HT-29 (cell line): ENCODE measurements at regions not wholly inside any gene's neighbourhood (a gene's known extent, or its start where the extent isn't known, plus 50 kb on each side); places are given as distances from the start of the nearest gene placed in this dataset.

Experiments
- DNase-seq: peaks from one replicate; pipeline ENCODE4 v3.0.0-alpha.2; 2015; ENCODE audit warnings: low spot score

DNA sequence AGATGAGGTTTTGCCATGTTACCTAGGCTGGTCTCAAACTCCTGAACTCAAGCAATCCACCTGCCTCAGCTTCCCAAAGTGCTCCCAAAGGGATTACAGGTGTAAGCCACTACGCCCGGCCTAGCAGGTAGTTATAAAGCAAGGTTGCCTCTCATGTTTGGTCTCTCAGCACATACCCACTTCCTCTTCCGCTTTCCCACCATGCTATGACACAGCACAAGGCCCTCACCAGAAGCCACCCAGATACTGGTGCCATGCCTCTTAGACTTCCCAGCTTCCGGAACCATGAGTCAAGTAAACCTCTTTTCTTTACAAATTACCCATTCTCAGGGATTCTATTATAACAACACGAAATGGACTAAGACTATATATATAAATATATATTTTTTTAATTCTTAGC, 143.6 kb downstream of the COPRS start:
- no peak for DNase-seq

DNA sequence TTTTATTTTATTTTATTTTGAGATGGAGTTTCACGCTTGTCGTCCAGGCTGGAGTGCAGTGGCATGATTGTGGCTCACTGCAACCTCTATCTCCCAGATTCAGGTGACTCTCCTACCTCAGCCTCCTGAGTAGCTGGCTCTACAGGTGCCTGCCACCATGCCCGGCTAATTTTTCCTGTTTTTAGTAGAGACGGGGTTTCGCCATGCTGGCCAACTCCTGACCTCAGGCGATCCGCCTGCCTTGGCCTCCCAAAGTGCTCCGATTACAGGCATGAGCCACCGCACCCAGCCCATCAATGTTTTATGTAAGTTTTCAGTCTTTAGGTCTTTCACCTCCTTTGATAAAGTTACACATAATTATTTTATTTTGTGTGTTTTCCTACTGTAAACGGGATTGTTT, 154.6 kb downstream of the COPRS start:
- no peak for DNase-seq

DNA sequence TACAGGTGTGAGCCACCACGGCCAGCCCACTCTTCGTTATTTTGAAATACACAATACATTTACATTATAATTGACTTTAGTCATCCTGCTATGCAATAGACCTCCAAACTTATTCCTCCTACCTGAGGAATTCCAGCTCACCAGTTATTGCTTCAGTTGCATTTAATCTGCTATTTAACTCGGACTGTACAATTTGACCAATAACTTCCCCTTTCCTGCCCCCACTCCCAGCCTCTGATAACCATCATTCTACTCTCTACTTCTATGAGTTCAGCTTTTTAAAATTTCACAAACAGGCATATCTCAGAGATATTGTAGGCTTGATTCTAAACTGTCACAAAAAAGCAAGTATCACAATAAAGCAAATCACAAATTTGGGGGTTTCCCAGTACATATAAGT, 157.0 kb downstream of the COPRS start:
- no peak for DNase-seq

DNA sequence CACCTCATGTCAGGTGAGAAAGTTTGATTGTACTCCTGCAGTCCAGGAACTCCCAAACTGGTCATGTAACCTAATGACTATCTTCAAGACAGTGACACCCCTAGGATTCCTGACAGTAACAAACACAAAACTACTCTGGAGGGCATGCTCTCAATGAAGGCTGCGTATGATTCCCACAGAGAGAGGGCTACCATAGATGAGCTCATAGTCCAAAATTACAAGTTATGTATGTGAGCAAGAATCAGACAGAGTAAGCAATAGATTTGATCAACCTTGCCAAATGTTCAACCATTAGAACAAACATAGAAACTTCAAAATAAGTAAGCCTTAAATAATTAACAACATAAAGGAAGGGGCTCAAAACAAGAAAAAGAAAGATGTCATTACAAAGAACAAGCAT, 158.1 kb downstream of the COPRS start:
- no peak for DNase-seq

DNA sequence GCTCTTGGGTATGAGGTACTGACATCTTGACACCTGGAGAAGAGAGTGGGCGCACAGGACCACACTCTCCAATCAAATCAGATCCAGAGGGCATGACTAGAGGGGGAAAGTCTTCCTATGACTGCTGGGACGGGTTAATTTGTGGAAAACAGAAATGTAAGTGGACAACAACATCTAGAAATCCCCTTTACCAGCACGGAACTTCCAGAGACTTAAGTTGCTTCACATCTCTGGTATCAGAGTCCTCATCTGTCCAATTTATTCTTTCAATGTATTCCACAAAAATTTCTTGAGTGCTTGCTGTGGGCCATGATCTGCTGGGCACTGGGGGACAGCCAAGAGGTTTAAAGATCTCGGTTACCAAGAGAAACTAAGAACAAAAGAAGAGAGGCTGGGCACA, 159.2 kb downstream of the COPRS start:
- no peak for DNase-seq

DNA sequence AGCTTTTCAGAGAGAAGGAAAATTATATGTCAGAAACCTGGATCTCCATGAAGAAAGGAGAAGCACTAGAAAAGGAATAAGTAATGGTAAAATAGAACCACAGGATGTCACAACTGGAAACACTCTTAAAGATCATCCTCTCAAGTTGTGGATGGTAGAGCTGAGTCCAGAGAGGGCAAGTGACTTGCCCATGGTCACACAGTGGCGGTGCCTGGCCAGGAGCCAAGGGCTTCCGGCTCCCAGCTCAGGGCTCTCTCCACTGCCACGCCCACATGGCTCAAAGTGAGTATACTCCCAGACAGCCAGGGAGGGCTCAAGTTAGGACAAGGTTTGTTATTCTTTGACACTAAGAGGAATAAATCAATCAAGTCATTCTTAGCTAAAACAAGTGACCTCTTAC, 159.8 kb downstream of the COPRS start:
- peak; percentile 47 for DNase-seq

DNA sequence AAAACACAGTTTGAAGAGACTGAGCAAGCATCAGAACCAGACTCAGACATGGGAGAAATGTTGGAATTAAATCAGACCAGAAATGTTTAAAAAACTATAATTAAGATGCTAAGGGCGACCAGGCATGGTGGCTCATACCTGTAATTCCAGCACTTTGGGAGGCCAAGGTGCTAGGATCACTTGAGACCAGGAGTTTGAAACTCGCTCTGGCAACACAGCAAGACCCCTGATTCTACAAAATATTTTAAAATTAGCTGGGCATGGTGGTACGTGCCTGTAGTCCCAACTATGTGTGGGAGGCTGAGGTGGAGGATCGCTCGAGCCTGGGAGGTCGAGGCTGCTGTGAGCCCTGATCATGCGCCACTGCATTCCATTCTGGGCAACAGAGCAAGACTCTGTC, 160.3 kb downstream of the COPRS start:
- DNase-seq: no peak

DNA sequence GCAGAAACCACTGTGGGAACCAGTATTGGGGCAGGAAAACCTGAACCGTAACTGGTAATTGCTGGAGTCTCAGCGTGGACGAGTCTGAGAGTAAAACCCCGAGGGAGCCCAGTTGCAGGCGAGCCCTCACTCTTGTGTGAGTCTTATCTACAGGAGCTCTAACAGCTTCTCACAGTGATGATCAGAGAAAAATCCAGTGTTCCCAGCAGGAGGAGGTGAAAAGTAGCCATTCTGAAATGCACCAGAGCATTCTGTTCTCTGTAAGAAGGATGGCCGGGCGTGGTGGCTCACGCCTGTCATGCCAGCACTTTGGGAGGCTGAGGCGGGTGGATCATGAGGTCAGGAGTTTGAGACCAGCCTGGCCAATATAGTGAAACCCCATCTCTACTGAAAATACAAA, 161.2 kb downstream of the COPRS start:
- DNase-seq: no peak

DNA sequence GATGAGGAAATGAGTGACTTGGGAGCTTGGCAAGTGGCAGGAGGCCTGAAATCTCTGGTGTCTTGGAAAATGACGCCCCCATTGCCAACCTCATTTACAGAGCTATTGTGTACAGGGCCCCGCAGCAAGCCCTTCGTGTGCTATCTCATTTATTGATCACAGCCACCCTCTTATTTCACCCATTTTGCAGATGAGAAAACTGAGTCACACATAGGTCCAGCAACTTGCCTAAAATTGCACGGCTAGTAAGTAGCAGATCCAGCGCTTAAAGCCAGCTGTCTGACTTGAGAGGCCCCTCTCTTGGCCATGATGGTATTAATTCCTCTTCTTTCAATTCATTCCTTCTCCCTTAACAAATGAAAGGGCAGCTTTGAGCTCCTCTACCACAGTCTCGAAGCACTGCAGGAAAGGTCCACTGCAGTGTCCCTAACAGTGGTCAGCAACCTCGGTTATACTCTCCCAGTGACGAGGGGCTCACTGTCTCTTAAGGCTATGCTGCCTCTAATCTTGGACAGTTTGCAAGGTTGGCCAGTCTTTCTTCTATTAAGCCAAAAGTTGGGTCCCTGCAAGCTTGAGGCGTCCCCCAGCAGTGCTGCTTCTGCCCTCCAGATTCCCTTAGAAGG, 162.2 kb downstream of the COPRS start:
- DNase-seq: no peak

DNA sequence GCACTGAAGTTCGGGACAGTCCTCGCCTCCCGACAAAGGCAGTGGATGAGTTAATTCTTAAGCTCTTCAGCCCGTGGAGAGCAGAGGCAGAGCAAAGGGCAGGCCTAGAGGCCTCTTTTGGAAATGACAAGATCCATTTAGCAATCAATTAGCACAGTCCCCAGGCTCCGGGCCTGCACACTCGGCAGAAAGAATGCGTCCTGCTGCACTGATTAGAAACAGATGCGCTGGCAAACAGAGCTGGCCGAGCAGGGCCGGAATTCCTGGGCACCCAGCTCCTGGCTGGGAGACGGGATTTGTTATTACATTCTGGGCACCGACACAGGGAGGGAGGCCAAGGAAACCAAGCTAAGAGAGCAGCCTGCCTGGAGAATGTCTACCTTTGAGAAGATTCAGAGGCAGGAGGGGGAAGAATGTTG, 162.9 kb downstream of the COPRS start:
- no peak for DNase-seq

DNA sequence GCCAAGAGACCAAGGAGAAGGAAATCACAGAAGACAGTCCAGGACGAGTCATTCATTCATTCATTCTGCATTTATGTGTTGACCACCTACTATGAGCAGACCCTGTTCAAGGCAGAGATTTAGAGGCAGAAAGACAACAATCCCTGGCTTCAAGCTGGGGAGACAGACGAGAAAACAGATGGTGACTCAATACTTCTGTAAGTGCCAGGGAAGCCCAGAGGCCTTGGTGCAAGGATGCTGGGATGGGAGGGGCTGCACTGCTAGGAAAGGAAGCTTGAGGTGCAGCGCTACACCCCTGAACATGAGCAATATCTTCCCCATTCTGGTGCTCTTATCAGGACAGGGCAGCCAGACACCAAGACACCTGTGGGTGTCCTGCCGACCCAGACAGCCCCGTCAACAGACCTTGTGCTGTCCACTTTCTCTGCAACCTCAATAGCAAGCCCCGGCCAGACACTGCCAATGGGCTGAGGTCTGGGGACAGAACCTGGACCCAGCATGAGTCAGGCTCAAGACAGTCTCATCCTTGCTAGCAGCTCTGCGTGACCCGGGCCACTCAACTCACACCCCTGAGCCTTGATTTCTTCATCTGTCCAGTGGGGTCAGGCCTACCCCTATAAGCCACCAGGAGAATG, 163.5 kb downstream of the COPRS start:
- no peak for DNase-seq

DNA sequence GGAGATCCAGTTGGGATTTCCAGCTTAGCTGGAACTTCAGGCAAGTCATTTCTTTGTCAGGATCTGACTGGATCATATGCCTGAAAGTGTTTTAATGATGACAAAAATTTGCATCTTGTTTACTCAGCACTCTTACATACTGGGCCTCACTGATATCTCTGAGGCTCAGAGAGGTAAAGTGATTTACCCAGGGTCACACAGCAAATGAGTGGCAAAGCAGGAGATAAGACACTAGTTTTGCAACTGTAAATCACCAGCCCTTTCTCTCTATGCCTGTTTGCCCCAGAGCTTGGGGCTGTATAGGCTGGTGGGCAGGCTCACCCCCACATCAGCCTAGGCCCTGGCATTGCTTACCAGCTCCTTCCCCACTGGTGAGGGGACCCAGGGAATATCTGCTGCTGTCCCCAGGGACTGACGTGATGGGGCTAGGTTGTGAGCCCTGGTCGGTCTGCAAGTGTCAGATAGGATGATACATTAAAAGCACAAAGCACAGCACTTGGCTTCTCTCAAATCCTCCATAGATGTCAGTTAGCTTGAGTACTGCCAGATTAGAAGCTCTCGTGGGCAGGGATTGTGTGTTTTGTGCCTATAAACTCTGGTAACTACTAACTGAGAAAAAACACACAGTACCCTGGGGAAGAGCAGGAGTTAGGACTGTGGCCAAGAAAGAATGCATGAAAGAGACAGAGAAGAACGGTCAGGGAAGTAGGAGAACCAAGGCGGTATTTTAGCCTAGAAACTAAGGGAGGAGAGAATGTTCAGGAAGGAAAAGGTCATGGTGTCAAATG, 165.4 kb downstream of the COPRS start:
- DNase-seq: no peak

DNA sequence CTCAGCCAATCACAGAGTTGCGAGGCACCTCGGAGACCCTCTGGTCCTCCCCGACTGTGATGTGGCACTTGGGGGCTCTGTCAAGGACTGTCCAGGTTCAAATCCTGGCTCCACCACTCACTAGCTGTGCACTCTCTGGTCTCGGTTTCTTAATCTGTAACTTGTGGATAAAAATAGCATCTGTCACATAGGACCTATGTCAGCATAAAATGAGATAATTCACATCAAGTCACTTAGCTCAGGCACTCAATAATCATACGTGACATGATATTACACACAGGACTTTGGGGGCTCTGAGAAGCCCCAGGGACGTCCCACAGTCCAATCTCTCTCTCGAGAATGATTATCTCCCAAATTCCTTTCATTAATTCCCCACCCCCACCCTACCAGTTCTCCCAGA, 166.4 kb downstream of the COPRS start:
- no peak for DNase-seq

DNA sequence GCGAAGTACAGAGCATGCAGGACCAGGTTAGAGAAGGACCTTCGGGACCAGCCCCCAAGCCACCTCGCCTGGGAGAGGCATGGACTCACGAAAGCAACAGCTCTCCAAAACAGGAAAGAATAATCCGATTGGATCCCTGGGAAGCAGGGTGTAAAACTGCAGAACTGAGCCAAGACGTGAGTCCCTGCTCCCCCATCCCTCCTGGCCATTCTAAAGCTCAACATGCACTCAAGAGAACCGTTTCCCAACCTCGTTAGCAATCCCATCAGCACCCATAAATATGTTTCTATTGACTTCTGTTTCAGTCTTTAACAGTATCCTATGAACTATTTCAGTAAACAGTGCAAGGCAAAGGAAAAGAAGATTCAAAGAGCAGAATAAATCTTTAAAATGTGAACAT, 167.0 kb downstream of the COPRS start:
- DNase-seq: no peak

DNA sequence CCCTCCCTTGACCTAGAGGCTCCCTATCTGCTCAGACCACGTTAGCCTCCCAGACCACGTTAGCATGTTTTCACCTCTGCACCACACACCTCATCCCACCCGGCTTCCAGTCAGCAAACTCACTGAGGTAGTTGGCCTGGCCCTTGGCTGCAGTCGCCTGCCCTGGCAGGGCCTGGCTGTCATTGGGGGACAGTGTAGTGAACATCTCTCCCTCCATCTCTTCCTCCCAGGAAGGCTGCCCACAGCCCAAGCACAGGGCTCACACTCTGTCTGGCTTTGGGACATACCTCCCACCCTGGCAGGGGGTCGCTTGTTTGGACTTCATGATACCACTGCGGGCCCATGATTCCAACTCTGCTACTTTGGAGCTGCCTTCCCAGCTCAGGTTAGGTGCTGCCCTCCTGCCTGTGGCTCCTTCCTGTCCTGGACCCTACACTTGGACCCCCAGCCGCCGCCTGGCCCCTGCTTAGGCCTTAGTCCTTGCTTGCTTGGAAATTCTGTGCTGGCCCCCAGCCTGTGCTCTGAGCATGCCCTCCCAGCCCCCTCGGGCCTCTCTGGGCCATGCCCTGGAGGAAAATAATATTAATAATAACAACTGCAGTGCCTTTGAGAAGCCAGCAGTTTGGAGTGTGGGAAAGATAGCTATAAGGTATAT, 167.7 kb downstream of the COPRS start:
- DNase-seq: no peak

DNA sequence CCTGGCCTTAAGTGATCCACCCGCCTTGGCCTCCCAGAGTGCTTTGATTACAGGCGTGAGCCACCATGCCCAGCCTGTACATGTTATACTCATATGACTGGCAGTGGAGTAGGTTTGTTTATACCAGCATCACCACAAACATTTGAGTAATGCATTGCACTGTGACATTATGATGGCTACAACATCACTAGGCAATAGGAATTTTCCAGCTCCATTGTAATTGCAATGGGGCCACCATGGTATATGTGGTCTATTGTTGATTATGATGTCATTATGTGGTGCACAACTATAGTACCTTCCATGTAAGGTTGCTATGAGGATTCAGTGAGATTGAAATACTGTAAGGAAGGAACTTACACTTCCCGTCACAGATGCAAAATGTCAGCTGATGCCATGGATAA, 168.9 kb downstream of the COPRS start:
- no peak for DNase-seq

DNA sequence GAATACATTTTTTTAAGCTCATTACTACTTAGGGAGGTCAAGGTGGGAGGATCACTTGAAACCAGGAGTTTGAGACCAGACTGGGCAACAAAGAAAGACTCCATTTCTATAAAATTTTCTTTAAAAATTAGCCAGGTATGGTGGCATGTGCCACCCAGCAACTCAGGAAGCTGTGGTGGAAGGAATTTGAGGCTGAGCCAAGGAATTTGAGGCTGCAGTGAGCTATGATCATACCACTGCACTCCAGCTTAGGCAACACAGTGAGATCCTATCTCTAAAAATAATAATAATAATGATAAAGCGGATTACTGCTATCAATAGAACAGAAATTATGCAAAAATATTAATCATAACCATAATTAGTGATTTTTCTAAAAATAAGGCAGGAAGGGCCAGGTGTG, 170.3 kb downstream of the COPRS start:
- DNase-seq: no peak

DNA sequence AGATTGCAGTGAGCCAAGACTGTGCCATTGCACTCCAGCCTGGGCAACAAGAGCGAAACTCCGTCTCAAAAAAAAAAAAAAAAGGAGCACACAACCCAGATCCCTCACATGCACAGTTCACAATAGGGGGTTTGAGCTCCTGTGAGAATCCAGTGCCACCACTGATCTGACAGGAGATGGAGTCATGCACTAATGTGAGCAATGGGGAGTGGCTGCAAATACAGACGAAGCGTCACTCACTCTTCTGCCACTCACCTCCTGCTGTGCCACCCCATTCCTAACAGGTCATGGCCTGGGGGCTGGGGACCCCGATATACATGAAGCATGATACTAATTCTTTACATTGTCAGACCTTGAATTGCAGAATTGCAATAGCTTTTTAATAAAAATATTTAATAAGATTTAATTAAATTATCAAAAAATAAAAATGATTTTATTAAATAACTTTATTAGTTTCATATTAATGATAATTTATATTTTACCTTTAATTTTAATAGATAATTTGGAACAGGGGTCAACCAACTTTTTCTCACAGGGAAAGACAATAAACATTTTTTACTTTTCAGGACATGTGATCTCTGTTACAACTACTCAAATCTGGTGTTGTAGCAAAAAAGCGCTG, 171.4 kb downstream of the COPRS start:
- DNase-seq: no peak

DNA sequence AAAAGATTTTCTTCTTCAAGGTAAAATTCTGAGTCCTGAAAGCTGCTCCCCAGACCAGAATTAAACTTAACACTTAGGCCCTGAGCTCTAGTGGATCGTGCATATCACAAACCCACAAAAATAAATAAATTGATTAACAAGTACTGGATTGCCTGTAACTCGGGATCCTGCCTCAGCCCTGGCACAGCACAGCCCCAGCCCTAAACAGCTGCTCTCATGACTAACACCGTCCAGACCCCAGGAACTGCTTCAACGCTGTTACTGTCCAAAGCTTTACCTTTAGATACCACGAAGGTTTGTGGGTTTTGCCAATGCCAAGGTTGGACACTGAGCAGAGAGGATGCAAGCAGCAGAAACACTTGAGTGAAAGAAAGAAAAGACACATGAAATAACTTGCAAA, 172.5 kb downstream of the COPRS start:
- no peak for DNase-seq

DNA sequence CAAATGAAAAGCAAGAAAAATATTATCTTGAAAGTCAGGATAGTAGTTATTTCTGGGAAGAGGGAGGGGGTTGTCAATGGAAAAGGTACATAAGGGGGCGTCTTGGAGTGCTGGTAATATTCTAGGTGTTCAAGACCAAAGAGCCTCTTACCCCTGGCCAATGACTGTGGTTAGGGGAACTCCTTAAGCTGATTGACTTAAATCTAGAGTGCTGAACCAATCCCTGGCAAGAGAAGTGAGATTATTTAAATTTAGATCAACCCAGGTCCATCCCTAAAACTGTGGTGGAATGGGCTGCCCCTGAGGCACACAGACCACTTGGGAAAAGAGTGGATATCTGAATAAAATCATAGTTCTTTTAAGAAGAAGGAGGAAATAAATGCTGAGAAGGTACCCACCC, 174.1 kb downstream of the COPRS start:
- no peak for DNase-seq

DNA sequence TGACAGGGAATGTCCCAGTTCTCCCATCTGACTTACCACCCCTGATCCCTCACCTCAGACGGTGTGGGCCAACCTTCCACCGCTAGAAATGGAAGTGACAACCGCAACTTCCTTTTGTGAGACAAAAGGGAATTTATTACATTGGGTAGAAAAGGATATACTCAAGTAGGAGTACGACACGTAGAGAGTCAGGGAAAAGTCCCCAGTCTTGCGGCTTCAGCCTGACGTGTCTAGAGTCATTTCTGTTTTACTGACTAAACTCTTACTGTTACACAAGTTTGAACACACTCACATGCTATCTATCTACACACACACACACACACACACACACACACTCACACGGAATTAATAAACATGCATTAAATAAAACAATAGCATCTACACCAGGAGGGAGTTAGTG, 178.9 kb downstream of the COPRS start:
- no peak for DNase-seq

DNA sequence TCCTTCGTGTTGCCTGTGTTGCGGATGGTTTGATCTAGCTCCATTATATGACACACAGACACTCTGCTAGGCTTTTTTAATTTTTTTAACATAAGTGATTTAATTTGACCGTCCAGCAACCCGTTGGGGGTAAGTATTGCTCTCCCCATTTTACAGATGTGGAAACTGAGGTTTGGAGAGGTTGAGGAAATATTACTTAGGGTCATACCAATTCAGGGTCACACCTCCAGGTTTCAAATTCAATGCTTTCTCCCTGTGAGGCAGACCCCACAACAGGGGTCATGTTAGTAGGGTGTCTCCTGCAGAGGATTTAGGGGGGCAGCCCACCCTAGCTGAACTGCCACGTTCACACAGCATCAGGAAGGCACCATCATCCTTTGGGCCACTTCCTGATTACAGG, 179.4 kb downstream of the COPRS start:
- DNase-seq: no peak
